ENCODE measurements at regions not wholly inside any gene's neighbourhood (a gene's known extent, or its start where the extent isn't known, plus 50 kb on each side); places are given as distances from the start of the nearest gene placed in this dataset.

DNA sequence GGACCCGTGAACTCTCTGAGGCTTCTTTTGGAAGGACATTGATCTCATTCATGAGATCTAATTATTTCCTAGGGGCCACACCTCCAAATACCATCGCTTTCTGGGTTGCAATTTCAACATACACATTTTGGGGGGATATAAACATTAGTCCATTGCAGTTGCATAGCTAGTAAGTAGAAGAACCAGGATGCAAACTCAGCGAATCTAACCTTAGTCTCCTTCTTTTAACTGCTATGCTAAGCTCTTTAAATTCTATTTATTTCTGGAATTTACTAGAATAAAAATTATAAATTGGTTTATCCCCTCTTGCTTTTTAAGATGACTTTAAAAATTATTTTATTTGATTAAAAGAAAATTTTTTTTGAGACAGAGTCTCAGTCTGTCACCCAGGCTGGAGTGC lies 232.5 kb upstream of the EEF2KMT start:
- TF ChIP-seq CTCF (IDR thresholded peaks at IDR 0.05; ENCODE audit: low read depth, low read length) (no peak), POLR2A (IDR thresholded peaks at IDR 0.05; ENCODE audit: extremely low read depth, insufficient read length) (no peak)
- TF ChIP-seq, protein P1, sequence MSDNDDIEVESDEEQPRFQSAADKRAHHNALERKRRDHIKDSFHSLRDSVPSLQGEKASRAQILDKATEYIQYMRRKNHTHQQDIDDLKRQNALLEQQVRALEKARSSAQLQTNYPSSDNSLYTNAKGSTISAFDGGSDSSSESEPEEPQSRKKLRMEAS (IDR thresholded peaks at IDR 0.05; ENCODE audit: low read depth, low read length): no peak
